Endothelial cell of umbilical vein (primary cell): ENCODE measurements at regions not wholly inside any gene's neighbourhood (a gene's known extent, or its start where the extent isn't known, plus 50 kb on each side); places are given as distances from the start of the nearest gene placed in this dataset.

ENCODE experiments used
- EZH2 ChIP-seq: IDR thresholded peaks from 2 replicates; pipeline ENCODE4 v1.6.1; 2012; ENCODE audit warnings: borderline replicate concordance, low read depth, mild to moderate bottlenecking, moderate library complexity, low read length, inconsistent platforms; ENCODE audit not compliant: severe bottlenecking
- GATA2 ChIP-seq: IDR thresholded peaks from 2 replicates; pipeline ENCODE4 v1.7.0; 2011; ENCODE audit warnings: low read depth, mild to moderate bottlenecking, moderate library complexity, mixed read lengths, low read length; ENCODE audit not compliant: insufficient read length, insufficient read depth
- POLR2AphosphoS5 ChIP-seq: IDR thresholded peaks from 2 replicates; pipeline ENCODE4 v1.6.1; 2012; ENCODE audit warnings: low read depth, mild to moderate bottlenecking, control low read depth, low read length, moderate library complexity; ENCODE audit not compliant: insufficient read depth
- TF ChIP-seq, protein P1 (sequence below), 2 donors: IDR thresholded peaks; 1 replicate in 1 of 2; 2 replicates in 1 of 2; pipeline ENCODE4 v1.5.1; 2011; ENCODE audit warnings: low read length in 2 of 2, mild to moderate bottlenecking in 2 of 2, moderate library complexity in 2 of 2, control low read depth in 1 of 2, inconsistent platforms in 1 of 2, low read depth in 1 of 2; ENCODE audit not compliant: insufficient read depth in 1 of 2; ENCODE audit errors: extremely low read depth in 1 of 2

GRCh38 chr21:15453261-15453660 lies 276.5 kb upstream of the USP25 start:
- no peak for TF ChIP-seq EZH2
- TF ChIP-seq POLR2AphosphoS5, result no peak
- TF ChIP-seq, protein P1, sequence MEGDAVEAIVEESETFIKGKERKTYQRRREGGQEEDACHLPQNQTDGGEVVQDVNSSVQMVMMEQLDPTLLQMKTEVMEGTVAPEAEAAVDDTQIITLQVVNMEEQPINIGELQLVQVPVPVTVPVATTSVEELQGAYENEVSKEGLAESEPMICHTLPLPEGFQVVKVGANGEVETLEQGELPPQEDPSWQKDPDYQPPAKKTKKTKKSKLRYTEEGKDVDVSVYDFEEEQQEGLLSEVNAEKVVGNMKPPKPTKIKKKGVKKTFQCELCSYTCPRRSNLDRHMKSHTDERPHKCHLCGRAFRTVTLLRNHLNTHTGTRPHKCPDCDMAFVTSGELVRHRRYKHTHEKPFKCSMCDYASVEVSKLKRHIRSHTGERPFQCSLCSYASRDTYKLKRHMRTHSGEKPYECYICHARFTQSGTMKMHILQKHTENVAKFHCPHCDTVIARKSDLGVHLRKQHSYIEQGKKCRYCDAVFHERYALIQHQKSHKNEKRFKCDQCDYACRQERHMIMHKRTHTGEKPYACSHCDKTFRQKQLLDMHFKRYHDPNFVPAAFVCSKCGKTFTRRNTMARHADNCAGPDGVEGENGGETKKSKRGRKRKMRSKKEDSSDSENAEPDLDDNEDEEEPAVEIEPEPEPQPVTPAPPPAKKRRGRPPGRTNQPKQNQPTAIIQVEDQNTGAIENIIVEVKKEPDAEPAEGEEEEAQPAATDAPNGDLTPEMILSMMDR (IDR thresholded peaks at IDR 0.05; ENCODE audit: extremely low read depth in 1 of 2, insufficient read depth in 1 of 2, low read depth in 1 of 2, low read length in 2 of 2), result no peak
- TF ChIP-seq GATA2, result no peak
